ENCODE measurements at regions not wholly inside any gene's neighbourhood (a gene's known extent, or its start where the extent isn't known, plus 50 kb on each side); places are given as distances from the start of the nearest gene placed in this dataset.

GRCh38 chr2:21279525-21279924, 155.8 kb downstream of the TDRD15 start:
- TF ChIP-seq CTCF (conservative IDR thresholded peaks at IDR 0.05 in 1 of 2, IDR thresholded peaks at IDR 0.05 in 1 of 2; ENCODE audit: low read depth in 1 of 2, low read length in 2 of 2) (no peak), EZH2 (IDR thresholded peaks at IDR 0.05; ENCODE audit: low read length, missing control alignments) (no peak)
